ENCODE measurements at regions not wholly inside any gene's neighbourhood (a gene's known extent, or its start where the extent isn't known, plus 50 kb on each side); places are given as distances from the start of the nearest gene placed in this dataset.

DNA sequence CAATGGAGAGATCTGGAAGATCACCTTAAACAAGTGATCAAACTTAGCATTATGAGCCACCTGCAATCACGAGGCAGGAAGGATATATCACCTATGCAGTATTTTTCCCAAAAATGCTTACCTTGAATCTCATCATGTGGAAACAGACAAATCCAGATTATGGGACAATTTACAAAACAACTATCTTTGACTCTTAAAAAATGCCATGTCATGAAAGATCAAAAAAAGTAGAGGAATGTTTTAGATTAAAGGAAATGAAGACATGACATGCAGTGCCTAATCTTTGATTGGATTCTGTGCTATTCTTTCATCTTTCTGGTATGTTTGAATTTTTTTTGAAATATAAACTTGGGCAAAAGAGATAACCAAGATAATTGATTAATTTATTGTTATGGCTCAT lies 95.9 kb downstream of the KPNA2 start:
- TF ChIP-seq, protein P1, sequence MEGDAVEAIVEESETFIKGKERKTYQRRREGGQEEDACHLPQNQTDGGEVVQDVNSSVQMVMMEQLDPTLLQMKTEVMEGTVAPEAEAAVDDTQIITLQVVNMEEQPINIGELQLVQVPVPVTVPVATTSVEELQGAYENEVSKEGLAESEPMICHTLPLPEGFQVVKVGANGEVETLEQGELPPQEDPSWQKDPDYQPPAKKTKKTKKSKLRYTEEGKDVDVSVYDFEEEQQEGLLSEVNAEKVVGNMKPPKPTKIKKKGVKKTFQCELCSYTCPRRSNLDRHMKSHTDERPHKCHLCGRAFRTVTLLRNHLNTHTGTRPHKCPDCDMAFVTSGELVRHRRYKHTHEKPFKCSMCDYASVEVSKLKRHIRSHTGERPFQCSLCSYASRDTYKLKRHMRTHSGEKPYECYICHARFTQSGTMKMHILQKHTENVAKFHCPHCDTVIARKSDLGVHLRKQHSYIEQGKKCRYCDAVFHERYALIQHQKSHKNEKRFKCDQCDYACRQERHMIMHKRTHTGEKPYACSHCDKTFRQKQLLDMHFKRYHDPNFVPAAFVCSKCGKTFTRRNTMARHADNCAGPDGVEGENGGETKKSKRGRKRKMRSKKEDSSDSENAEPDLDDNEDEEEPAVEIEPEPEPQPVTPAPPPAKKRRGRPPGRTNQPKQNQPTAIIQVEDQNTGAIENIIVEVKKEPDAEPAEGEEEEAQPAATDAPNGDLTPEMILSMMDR (conservative IDR thresholded peaks at IDR 0.05 in 1 of 2, IDR thresholded peaks at IDR 0.05 in 1 of 2; ENCODE audit: extremely low read depth in 1 of 2, insufficient read depth in 1 of 2, low read depth in 1 of 2, low read length in 2 of 2), result no peak
- TF ChIP-seq EZH2 (IDR thresholded peaks at IDR 0.05; ENCODE audit: borderline replicate concordance, low read length), result no peak

Measured in mammary epithelial cell (primary cell).